IPS-20b (cell line): ENCODE measurements at regions not wholly inside any gene's neighbourhood (a gene's known extent, or its start where the extent isn't known, plus 50 kb on each side); places are given as distances from the start of the nearest gene placed in this dataset.

Source experiments
- H3K27ac ChIP-seq: one replicate; pipeline ENCODE4 v1.5.1; 2013; ENCODE audit warnings: low read length
- H3K27me3 ChIP-seq: 2 replicates; pipeline ENCODE4 v1.6.1; 2013; ENCODE audit warnings: mild to moderate bottlenecking, low read length, inconsistent platforms; ENCODE audit not compliant: insufficient read depth
- H3K36me3 ChIP-seq: 2 replicates; pipeline ENCODE4 v1.6.1; 2013; ENCODE audit warnings: low read depth, mild to moderate bottlenecking, inconsistent platforms, low read length, moderate library complexity; ENCODE audit not compliant: insufficient read depth
- H3K4me1 ChIP-seq: 2 replicates; pipeline ENCODE4 v1.6.1; 2013; ENCODE audit warnings: mild to moderate bottlenecking, control low read depth, inconsistent platforms, low read length, moderate library complexity; ENCODE audit not compliant: insufficient read depth
- H3K4me3 ChIP-seq: 2 replicates; pipeline ENCODE4 v1.5.1; 2013; ENCODE audit warnings: mild to moderate bottlenecking, low read length, inconsistent platforms
- H3K9ac ChIP-seq: 2 replicates; pipeline ENCODE4 v1.6.1; 2013; ENCODE audit warnings: low read depth, mild to moderate bottlenecking, inconsistent platforms, low read length, moderate library complexity
- H3K9me3 ChIP-seq: 2 replicates; pipeline ENCODE4 v1.6.1; 2013; ENCODE audit warnings: mild to moderate bottlenecking, low read depth, low read length, inconsistent platforms; ENCODE audit not compliant: insufficient read depth

DNA sequence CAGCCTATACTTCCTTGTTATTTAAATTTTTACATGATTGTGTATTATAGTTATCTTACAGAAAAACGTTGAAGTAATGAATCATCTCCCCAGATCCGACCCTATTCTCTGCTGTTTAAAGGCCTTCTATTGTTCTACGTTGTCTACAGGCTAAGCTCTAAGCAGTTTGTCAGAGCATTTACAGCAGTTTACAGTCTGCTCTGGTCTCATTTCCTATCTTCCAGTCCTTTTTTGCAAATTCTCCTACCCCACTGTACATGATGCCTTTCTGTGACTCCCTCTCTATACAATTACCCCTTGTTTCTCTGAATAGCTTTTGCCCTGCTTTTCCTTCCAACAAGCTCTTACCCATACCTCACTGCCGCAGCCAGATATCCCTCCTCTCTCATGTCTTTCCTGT is 319.2 kb upstream of the FMN2 start:
- no peak overlapping the region for H3K9ac ChIP-seq
- H3K36me3 ChIP-seq = no peaks in the 10 kb centered on the region
- peaks cover 17% of the 10 kb centered on the region for H3K4me1 ChIP-seq
- no peak overlapping the region for H3K4me3 ChIP-seq
- H3K27me3 ChIP-seq = no peaks in the 10 kb centered on the region
- no peak overlapping the region for H3K27ac ChIP-seq
- no peaks in the 10 kb centered on the region for H3K9me3 ChIP-seq

GRCh38 chr1:239775466-239775865 is 316.2 kb upstream of the FMN2 start:
- Histone ChIP-seq H3K9ac (no peak overlapping the region), H3K36me3 (no peaks in the 10 kb centered on the region), H3K4me3 (no peak overlapping the region), H3K9me3 (no peaks in the 10 kb centered on the region), H3K27ac (no peak overlapping the region), H3K4me1 (peaks cover 13% of the 10 kb centered on the region), H3K27me3 (no peaks in the 10 kb centered on the region)

DNA sequence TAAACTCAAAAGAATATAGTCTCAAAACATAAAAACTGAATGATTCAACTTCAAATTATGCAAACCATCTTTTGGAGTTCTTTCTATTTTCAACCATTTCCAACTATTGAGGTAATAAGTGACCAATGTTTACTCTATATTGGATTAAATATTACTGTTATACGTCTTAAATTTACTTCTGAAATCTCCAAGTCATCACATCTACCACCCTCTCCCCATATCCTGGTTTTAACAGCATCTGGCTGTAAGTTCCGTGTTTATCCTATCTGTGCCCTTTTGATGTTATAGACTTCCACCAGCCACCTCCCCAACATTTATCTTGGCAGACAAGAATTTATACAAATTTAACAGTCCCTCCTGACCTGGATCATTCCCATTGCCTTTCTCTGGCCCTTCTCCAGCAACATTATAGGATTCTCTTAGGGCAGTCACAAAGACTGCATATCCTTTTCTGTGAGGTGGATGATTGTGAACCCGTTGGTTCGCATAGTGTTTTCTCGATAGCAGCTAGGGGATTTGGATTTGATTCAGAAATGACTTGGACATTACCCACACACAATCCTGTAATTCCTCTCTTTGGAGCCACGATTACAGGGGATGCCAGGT is 313.4 kb upstream of the FMN2 start:
- H3K9me3 ChIP-seq = no peaks in the 10 kb centered on the region
- no peak overlapping the region for H3K27ac ChIP-seq
- no peak overlapping the region for H3K9ac ChIP-seq
- no peaks in the 10 kb centered on the region for H3K27me3 ChIP-seq
- no peak overlapping the region for H3K4me3 ChIP-seq
- H3K4me1 ChIP-seq = peaks cover 13% of the 10 kb centered on the region
- H3K36me3 ChIP-seq = no peaks in the 10 kb centered on the region

- Histone ChIP-seq H3K4me1 (no peaks in the 10 kb centered on the region; the same call in 1 of the 2 replicates), H3K27me3 (no peaks in the 10 kb centered on the region), H3K36me3 (no peaks in the 10 kb centered on the region), H3K9ac (no peak overlapping the region), H3K27ac (no peak overlapping the region), H3K9me3 (no peaks in the 10 kb centered on the region), H3K4me3 (no peak overlapping the region)
These were observed 311.7 kb upstream of the FMN2 start for GRCh38 chr1:239779962-239780361.

GRCh38 chr1:239784896-239785295 is 306.8 kb upstream of the FMN2 start:
- H3K27ac ChIP-seq = no peak overlapping the region
- H3K4me1 ChIP-seq = 0 out of 2 replicates have a peak, but pooled peaks cover 4% of the 10 kb centered on the region
- H3K9me3 ChIP-seq = no peaks in the 10 kb centered on the region
- H3K27me3 ChIP-seq = no peaks in the 10 kb centered on the region
- no peaks in the 10 kb centered on the region for H3K36me3 ChIP-seq
- H3K4me3 ChIP-seq = no peak overlapping the region
- H3K9ac ChIP-seq = no peak overlapping the region

DNA sequence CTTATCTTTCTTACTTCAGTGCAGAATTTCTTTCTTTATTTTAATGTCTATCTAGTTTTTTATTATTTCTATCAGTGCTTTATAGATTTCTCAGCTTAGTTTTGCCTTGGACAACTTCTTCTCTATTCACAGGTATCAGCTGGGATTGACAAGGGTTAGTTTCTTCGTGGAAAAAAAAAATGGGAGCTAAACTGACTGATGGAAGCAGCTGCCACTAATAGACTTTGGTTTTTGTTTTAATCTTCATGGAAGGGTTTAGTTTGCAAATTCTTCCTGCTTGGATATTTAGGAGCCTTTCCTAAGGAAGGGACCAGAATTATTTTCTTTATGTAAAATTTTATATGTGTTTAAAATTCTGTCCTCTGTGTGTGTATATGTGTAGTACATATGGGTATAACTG is 306.1 kb upstream of the FMN2 start:
- Histone ChIP-seq H3K36me3 (no peaks in the 10 kb centered on the region), H3K27ac (no peak overlapping the region), H3K4me3 (no peak overlapping the region)

GRCh38 chr1:239786464-239786863 is 305.2 kb upstream of the FMN2 start:
- Histone ChIP-seq H3K4me3 (no peak overlapping the region), H3K27me3 (no peaks in the 10 kb centered on the region)

More for the DNA sequence above, 306.1 kb upstream of the FMN2 start:
- no peaks in the 10 kb centered on the region for H3K9me3 ChIP-seq
- H3K27me3 ChIP-seq = no peaks in the 10 kb centered on the region
- 0 out of 2 replicates have a peak, but pooled peaks cover 4% of the 10 kb centered on the region for H3K4me1 ChIP-seq
- no peak overlapping the region for H3K9ac ChIP-seq

GRCh38 chr1:239792157-239792556 is 299.5 kb upstream of the FMN2 start:
- Histone ChIP-seq H3K27me3 (no peaks in the 10 kb centered on the region), H3K9ac (no peak overlapping the region), H3K36me3 (no peaks in the 10 kb centered on the region), H3K27ac (no peak overlapping the region), H3K4me3 (no peak overlapping the region), H3K4me1 (no peaks in the 10 kb centered on the region), H3K9me3 (no peaks in the 10 kb centered on the region)

More at GRCh38 chr1:239786464-239786863, 305.2 kb upstream of the FMN2 start:
- Histone ChIP-seq H3K9ac (no peak overlapping the region), H3K27ac (no peak overlapping the region), H3K4me1 (0 out of 2 replicates have a peak, but pooled peaks cover 4% of the 10 kb centered on the region), H3K36me3 (no peaks in the 10 kb centered on the region), H3K9me3 (no peaks in the 10 kb centered on the region)

DNA sequence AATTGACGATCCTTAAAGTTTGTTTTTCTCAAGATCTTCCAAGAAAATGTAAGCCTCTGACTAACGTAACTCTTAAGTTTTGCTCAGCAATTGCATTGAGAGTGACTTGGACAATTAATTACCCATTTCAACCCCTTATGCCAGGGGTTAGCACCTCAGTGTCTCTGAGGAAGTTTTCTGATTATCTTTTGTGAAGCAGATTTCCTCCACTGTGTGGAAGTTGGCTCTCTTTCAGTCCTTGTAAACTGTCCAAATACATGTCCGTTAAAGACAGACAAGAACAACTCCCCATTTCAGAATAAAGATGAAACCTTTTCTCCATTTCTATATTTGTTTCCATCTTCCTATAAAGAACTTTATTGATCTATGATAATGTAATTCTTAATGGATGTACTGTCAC is 296.4 kb upstream of the FMN2 start:
- no peaks in the 10 kb centered on the region for H3K27me3 ChIP-seq
- H3K27ac ChIP-seq = no peak overlapping the region
- no peaks in the 10 kb centered on the region for H3K4me1 ChIP-seq

GRCh38 chr1:239799617-239800016 is 292.1 kb upstream of the FMN2 start:
- H3K4me3 ChIP-seq = no peak overlapping the region
- H3K9ac ChIP-seq = no peak overlapping the region
- no peaks in the 10 kb centered on the region for H3K36me3 ChIP-seq
- no peak overlapping the region for H3K27ac ChIP-seq
- no peaks in the 10 kb centered on the region for H3K27me3 ChIP-seq
- H3K9me3 ChIP-seq = no peaks in the 10 kb centered on the region
- H3K4me1 ChIP-seq = no peaks in the 10 kb centered on the region

More for the DNA sequence above, 296.4 kb upstream of the FMN2 start:
- H3K4me3 ChIP-seq = no peak overlapping the region
- H3K36me3 ChIP-seq = no peaks in the 10 kb centered on the region
- H3K9ac ChIP-seq = no peak overlapping the region
- no peaks in the 10 kb centered on the region for H3K9me3 ChIP-seq

DNA sequence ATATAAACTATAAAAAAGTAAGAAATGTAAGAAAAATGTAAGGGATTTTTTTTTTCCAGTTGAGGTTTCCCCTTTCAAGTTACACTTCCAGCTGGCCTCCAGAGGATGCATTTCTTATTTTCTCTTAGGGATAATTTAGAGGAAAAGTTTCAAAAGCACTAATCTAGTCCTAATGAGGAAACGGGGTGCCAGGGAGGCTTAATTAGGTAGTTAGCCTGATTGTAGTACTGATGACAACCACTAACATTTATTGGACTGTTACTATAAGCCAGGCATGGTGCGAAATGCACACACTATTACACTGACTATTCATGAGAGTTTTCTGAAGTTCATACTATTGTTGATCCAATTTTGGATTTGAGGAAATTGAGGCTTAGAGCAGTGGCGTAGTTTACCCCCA is 290.8 kb upstream of the FMN2 start:
- Histone ChIP-seq H3K4me3 (no peak overlapping the region), H3K27me3 (no peaks in the 10 kb centered on the region), H3K36me3 (no peaks in the 10 kb centered on the region), H3K4me1 (no peaks in the 10 kb centered on the region), H3K9me3 (no peaks in the 10 kb centered on the region), H3K27ac (no peak overlapping the region), H3K9ac (no peak overlapping the region)

- no peaks in the 10 kb centered on the region for H3K9me3 ChIP-seq
- no peaks in the 10 kb centered on the region for H3K27me3 ChIP-seq
- H3K4me1 ChIP-seq = peaks cover 5% of the 10 kb centered on the region; the same call in 1 of the 2 replicates
- H3K27ac ChIP-seq = no peak overlapping the region
- H3K4me3 ChIP-seq = no peak overlapping the region
- H3K36me3 ChIP-seq = no peaks in the 10 kb centered on the region
- no peak overlapping the region for H3K9ac ChIP-seq
These were observed 289.4 kb upstream of the FMN2 start for GRCh38 chr1:239802275-239802674.
